Caco-2 (cell line): ENCODE measurements at regions not wholly inside any gene's neighbourhood (a gene's known extent, or its start where the extent isn't known, plus 50 kb on each side); places are given as distances from the start of the nearest gene placed in this dataset.

Experiments used
- BruUV-seq: library from RNA; stranded (reverse); fragments of 400-500 nt; replicated peaks from 2 replicates; lab custom pipeline; 2021; lab: Mats Ljungman, UMichigan
- CTCF ChIA-PET: fragments of 300-600 bp; sonication (Branson Sonifier 250); formaldehyde crosslinking; loops from one replicate; lab custom pipeline; 2022; ENCODE audit warnings: antibody characterized with exemption; lab: Charles Lee
- POLR2A ChIA-PET: fragments of 300-600 bp; sonication (Branson Sonifier 250); formaldehyde crosslinking; loops from one replicate; lab custom pipeline; 2022; ENCODE audit warnings: antibody characterized with exemption; lab: Charles Lee
- DNase-seq, 2 experiments: peaks; one replicate each; pipeline versions ENCODE4 v3.0.0 to v3.0.0-alpha.2; 2020 to 2022
- H3K27me3 ChIP-seq: replicated peaks from 2 replicates; pipeline ENCODE4 v1.6.0; 2011; ENCODE audit warnings: low read length; ENCODE audit not compliant: control insufficient read depth, insufficient read depth
- H3K36me3 ChIP-seq: 2 replicates; pipeline ENCODE4 v1.5.1; 2011; ENCODE audit warnings: low read length; ENCODE audit not compliant: control insufficient read depth, insufficient read depth
- H3K4me1 ChIP-seq: fragments of 250-450 bp; sonication (Bioruptor Pico); 2 replicates; pipeline ENCODE4 v1.5.1; 2020; ENCODE audit warnings: mild to moderate bottlenecking
- H3K4me3 ChIP-seq: 2 replicates; pipeline ENCODE4 v1.5.1; 2011; ENCODE audit warnings: low read depth, mild to moderate bottlenecking, control low read depth, low read length
- H3K9me3 ChIP-seq: fragments of 250-450 bp; sonication (Bioruptor Pico); 2 replicates; pipeline ENCODE4 v1.5.1; 2020; ENCODE audit warnings: mild to moderate bottlenecking, moderate library complexity
- H3K27ac Mint-ChIP-seq: one replicate; pipeline ENCODE4 v1.8.0; 2022; ENCODE audit warnings: mixed read lengths; ENCODE audit not compliant: unreplicated experiment
- H3K27me3 Mint-ChIP-seq: one replicate; pipeline ENCODE4 v1.8.0; 2022; ENCODE audit warnings: mixed read lengths; ENCODE audit not compliant: insufficient read depth, unreplicated experiment
- H3K36me3 Mint-ChIP-seq: one replicate; pipeline ENCODE4 v1.8.0; 2022; ENCODE audit warnings: mild to moderate bottlenecking, mixed read lengths; ENCODE audit not compliant: insufficient read depth, unreplicated experiment
- H3K4me1 Mint-ChIP-seq: one replicate; pipeline ENCODE4 v1.8.0; 2022; ENCODE audit warnings: low read depth, mixed read lengths; ENCODE audit not compliant: unreplicated experiment
- H3K4me3 Mint-ChIP-seq: one replicate; pipeline ENCODE4 v1.8.0; 2022; ENCODE audit warnings: mild to moderate bottlenecking, moderate library complexity, mixed read lengths; ENCODE audit not compliant: unreplicated experiment
- H3K9me3 Mint-ChIP-seq: one replicate; pipeline ENCODE4 v1.8.0; 2022; ENCODE audit warnings: mixed read lengths; ENCODE audit not compliant: unreplicated experiment
- intact Hi-C: fragments of 100-400 bp; cut with micrococcal nuclease; formaldehyde crosslinking; loops from one replicate; pipeline ENCODE4 v1.10.0; 2022; ENCODE audit not compliant: unreplicated experiment
- TF ChIP-seq, protein P1 (sequence below), 2 experiments: fragments of 200-600 bp in 1 of 2; IDR thresholded peaks; 1 replicate in 1 of 2; 2 replicates in 1 of 2; pipeline versions ENCODE4 v1.5.1 to v1.8.0; 2011 to 2022; ENCODE audit warnings: antibody characterized with exemption in 1 of 2, control low read depth in 1 of 2, inconsistent platforms in 1 of 2, low read depth in 1 of 2, low read length in 1 of 2, mild to moderate bottlenecking in 1 of 2, moderate library complexity in 1 of 2; ENCODE audit not compliant: insufficient read depth in 1 of 2, severe bottlenecking in 1 of 2, unreplicated experiment in 1 of 2

DNA sequence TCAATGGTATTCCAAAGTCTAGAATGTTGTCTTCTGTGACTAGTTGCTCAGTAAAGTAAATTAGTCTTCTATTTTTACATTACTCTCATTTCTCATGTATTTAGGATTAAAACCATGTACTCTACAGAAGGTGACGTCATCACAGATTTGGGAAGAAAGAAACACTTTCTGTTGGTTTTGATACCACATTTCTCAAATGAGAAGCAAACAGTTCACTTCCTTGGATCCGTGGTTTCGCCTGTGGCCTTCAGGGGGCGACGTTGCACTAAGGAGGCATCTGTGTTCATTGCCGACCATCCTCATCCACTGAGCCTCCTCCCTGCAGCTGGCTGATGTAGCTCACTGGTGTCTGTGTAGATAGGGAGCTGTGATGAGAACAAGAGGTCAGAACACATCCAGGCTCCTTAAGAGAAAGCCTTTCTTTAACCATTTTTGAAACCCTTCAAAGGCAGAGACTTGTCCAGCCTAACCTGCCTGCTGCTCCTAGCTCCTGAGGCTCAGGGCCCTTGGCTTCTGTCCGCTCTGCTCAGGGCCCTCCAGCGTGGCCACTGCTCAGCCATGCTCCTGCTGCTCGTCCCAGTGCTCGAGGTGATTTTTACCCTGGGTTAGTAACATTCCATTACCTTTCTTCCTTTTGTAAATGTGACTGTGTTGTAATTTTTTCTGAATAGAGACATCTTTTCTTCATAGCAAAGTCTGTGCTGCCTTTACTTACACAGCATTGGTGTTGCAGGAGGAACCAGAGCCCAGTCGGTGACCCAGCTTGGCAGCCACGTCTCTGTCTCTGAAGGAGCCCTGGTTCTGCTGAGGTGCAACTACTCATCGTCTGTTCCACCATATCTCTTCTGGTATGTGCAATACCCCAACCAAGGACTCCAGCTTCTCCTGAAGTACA lies 220.6 kb upstream of the OR4E1 start:
- no peaks in the 10 kb centered on the region for H3K36me3 Mint-ChIP-seq
- CTCF ChIA-PET = no interaction called here
- peak in 1 of 2 experiments; percentile 25 for DNase-seq
- BruUV-seq = no TSS peak
- no peaks in the 10 kb centered on the region for H3K4me1 Mint-ChIP-seq
- H3K27ac Mint-ChIP-seq = no peak overlapping the region
- no peak overlapping the region for H3K4me3 ChIP-seq
- H3K27me3 Mint-ChIP-seq = peaks cover 12% of the 10 kb centered on the region
- H3K9me3 ChIP-seq = no peaks in the 10 kb centered on the region
- no peaks in the 10 kb centered on the region for H3K4me1 ChIP-seq
- no peaks in the 10 kb centered on the region for H3K36me3 ChIP-seq
- intact Hi-C loops = no loop called here
- no peaks in the 10 kb centered on the region for H3K9me3 Mint-ChIP-seq
- H3K27me3 ChIP-seq = no peaks in the 10 kb centered on the region; the same call in none of the 2 replicates
- TF ChIP-seq, protein P1, sequence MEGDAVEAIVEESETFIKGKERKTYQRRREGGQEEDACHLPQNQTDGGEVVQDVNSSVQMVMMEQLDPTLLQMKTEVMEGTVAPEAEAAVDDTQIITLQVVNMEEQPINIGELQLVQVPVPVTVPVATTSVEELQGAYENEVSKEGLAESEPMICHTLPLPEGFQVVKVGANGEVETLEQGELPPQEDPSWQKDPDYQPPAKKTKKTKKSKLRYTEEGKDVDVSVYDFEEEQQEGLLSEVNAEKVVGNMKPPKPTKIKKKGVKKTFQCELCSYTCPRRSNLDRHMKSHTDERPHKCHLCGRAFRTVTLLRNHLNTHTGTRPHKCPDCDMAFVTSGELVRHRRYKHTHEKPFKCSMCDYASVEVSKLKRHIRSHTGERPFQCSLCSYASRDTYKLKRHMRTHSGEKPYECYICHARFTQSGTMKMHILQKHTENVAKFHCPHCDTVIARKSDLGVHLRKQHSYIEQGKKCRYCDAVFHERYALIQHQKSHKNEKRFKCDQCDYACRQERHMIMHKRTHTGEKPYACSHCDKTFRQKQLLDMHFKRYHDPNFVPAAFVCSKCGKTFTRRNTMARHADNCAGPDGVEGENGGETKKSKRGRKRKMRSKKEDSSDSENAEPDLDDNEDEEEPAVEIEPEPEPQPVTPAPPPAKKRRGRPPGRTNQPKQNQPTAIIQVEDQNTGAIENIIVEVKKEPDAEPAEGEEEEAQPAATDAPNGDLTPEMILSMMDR (IDR thresholded peaks at IDR 0.05; ENCODE audit: insufficient read depth in 1 of 2, low read depth in 1 of 2, low read length in 1 of 2, severe bottlenecking in 1 of 2, unreplicated experiment in 1 of 2) = peak; percentile 11 to 34
- no peak overlapping the region for H3K4me3 Mint-ChIP-seq
- POLR2A ChIA-PET = no interaction called here

DNA sequence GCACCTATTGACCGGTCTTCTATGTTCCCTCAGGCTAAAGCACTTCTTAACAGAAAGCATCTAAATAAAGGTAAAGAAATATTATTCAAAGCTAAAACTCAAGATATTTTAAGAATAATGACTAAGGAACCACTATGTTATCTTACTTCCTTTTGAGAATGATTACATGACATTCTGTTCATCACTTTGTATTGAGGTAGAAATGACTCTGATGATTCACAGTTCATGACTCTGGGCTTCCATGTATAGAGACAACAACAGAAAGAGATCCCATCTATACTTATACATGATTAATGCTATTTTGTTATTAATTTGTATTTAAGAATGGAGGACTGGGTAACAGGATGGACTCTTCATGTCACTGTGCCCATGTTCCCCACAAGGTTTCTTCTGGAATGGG lies 218.3 kb upstream of the OR4E1 start:
- Mint-ChIP-seq H3K27me3 (peaks cover 12% of the 10 kb centered on the region), H3K9me3 (no peaks in the 10 kb centered on the region), H3K4me1 (no peaks in the 10 kb centered on the region), H3K36me3 (no peaks in the 10 kb centered on the region), H3K4me3 (no peak overlapping the region), H3K27ac (no peak overlapping the region)
- BruUV-seq = no TSS peak
- POLR2A ChIA-PET = no interaction called here
- CTCF ChIA-PET = no interaction called here
- Histone ChIP-seq H3K27me3 (no peaks in the 10 kb centered on the region; the same call in none of the 2 replicates), H3K9me3 (no peaks in the 10 kb centered on the region), H3K4me1 (no peaks in the 10 kb centered on the region), H3K36me3 (no peaks in the 10 kb centered on the region), H3K4me3 (no peak overlapping the region)
- intact Hi-C loops = no loop called here
- no peak for DNase-seq
- TF ChIP-seq, protein P1 (IDR thresholded peaks at IDR 0.05; ENCODE audit: insufficient read depth in 1 of 2, low read depth in 1 of 2, low read length in 1 of 2, severe bottlenecking in 1 of 2, unreplicated experiment in 1 of 2) = no peak

DNA sequence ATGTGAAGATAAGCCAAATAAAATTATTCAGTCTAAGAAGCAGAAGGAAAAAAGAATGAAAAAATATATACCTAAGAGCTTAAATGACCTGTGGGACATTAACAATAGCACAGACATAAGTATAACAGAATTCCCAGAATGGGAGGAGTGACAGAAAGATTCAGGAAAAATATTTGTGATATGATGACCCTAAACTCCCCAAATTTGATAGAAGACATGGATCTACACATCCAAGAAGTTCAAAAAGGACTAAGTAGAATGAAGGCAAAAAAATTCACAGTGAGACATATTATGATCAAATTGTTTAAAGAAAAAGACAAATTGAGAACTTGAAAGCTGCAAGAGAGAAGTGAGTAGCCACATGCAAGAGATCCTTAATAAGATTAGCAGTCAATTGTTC lies 211.4 kb upstream of the OR4E1 start:
- no peak overlapping the region for H3K4me3 Mint-ChIP-seq
- no peaks in the 10 kb centered on the region for H3K27me3 ChIP-seq
- no peaks in the 10 kb centered on the region for H3K9me3 ChIP-seq
- no peaks in the 10 kb centered on the region for H3K36me3 ChIP-seq
- H3K27ac Mint-ChIP-seq = no peak overlapping the region
- H3K36me3 Mint-ChIP-seq = no peaks in the 10 kb centered on the region
- no peaks in the 10 kb centered on the region for H3K4me1 Mint-ChIP-seq
- H3K4me3 ChIP-seq = no peak overlapping the region
- CTCF ChIA-PET = no interaction called here
- no peak for DNase-seq
- TF ChIP-seq, protein P1 (IDR thresholded peaks at IDR 0.05; ENCODE audit: insufficient read depth in 1 of 2, low read depth in 1 of 2, low read length in 1 of 2, severe bottlenecking in 1 of 2, unreplicated experiment in 1 of 2) = no peak
- H3K4me1 ChIP-seq = no peaks in the 10 kb centered on the region
- peaks cover 9% of the 10 kb centered on the region for H3K27me3 Mint-ChIP-seq
- H3K9me3 Mint-ChIP-seq = no peaks in the 10 kb centered on the region
- intact Hi-C loops = no loop called here
- no TSS peak for BruUV-seq
- POLR2A ChIA-PET = no interaction called here
